ENCODE measurements at regions not wholly inside any gene's neighbourhood (a gene's known extent, or its start where the extent isn't known, plus 50 kb on each side); places are given as distances from the start of the nearest gene placed in this dataset.

DNA sequence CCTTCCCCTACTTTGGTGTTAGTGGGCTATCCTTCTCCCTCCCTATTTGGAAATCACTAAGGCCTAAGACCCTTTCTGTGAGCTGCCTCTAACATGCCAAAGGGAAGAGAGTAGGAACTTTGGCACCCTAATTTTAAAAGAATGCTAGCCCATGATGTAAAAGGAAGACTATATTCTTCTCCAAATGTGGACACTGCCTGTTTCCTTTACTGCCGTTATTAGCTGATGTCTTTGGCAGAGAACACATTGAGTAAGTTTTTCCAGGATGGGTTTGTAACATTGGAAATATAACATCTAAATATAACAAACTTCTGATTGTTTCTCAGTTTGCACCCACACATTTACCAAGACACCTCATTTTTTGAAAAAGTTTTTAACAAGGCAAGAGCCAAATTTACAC lies 56.9 kb upstream of the TNKS2 start:
- H3K4me3 Mint-ChIP-seq = no peak overlapping the region
- DNase-seq (ENCODE audit: low spot score) = no peak
- TF ChIP-seq JUNB (IDR thresholded peaks at IDR 0.05; ENCODE audit: unreplicated experiment) = no peak
- no peak for TF ChIP-seq EZH2phosphoT487 (IDR thresholded peaks at IDR 0.05; ENCODE audit: unreplicated experiment)
- TF ChIP-seq REST (IDR thresholded peaks at IDR 0.05; ENCODE audit: unreplicated experiment) = no peak
- TF ChIP-seq CREB1 (CRISPR knock-in tag; IDR thresholded peaks at IDR 0.05; ENCODE audit: low read depth) = no peak
- TF ChIP-seq ZNF331 (CRISPR knock-in tag; IDR thresholded peaks at IDR 0.05; ENCODE audit: low read depth) = no peak
- no peak for TF ChIP-seq POLR2AphosphoS5 (IDR thresholded peaks at IDR 0.05; ENCODE audit: low read depth)
- TF ChIP-seq, protein P1, sequence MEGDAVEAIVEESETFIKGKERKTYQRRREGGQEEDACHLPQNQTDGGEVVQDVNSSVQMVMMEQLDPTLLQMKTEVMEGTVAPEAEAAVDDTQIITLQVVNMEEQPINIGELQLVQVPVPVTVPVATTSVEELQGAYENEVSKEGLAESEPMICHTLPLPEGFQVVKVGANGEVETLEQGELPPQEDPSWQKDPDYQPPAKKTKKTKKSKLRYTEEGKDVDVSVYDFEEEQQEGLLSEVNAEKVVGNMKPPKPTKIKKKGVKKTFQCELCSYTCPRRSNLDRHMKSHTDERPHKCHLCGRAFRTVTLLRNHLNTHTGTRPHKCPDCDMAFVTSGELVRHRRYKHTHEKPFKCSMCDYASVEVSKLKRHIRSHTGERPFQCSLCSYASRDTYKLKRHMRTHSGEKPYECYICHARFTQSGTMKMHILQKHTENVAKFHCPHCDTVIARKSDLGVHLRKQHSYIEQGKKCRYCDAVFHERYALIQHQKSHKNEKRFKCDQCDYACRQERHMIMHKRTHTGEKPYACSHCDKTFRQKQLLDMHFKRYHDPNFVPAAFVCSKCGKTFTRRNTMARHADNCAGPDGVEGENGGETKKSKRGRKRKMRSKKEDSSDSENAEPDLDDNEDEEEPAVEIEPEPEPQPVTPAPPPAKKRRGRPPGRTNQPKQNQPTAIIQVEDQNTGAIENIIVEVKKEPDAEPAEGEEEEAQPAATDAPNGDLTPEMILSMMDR (conservative IDR thresholded peaks at IDR 0.05; ENCODE audit: low read depth in 2 of 2) = no peak
- TF ChIP-seq, protein P2, sequence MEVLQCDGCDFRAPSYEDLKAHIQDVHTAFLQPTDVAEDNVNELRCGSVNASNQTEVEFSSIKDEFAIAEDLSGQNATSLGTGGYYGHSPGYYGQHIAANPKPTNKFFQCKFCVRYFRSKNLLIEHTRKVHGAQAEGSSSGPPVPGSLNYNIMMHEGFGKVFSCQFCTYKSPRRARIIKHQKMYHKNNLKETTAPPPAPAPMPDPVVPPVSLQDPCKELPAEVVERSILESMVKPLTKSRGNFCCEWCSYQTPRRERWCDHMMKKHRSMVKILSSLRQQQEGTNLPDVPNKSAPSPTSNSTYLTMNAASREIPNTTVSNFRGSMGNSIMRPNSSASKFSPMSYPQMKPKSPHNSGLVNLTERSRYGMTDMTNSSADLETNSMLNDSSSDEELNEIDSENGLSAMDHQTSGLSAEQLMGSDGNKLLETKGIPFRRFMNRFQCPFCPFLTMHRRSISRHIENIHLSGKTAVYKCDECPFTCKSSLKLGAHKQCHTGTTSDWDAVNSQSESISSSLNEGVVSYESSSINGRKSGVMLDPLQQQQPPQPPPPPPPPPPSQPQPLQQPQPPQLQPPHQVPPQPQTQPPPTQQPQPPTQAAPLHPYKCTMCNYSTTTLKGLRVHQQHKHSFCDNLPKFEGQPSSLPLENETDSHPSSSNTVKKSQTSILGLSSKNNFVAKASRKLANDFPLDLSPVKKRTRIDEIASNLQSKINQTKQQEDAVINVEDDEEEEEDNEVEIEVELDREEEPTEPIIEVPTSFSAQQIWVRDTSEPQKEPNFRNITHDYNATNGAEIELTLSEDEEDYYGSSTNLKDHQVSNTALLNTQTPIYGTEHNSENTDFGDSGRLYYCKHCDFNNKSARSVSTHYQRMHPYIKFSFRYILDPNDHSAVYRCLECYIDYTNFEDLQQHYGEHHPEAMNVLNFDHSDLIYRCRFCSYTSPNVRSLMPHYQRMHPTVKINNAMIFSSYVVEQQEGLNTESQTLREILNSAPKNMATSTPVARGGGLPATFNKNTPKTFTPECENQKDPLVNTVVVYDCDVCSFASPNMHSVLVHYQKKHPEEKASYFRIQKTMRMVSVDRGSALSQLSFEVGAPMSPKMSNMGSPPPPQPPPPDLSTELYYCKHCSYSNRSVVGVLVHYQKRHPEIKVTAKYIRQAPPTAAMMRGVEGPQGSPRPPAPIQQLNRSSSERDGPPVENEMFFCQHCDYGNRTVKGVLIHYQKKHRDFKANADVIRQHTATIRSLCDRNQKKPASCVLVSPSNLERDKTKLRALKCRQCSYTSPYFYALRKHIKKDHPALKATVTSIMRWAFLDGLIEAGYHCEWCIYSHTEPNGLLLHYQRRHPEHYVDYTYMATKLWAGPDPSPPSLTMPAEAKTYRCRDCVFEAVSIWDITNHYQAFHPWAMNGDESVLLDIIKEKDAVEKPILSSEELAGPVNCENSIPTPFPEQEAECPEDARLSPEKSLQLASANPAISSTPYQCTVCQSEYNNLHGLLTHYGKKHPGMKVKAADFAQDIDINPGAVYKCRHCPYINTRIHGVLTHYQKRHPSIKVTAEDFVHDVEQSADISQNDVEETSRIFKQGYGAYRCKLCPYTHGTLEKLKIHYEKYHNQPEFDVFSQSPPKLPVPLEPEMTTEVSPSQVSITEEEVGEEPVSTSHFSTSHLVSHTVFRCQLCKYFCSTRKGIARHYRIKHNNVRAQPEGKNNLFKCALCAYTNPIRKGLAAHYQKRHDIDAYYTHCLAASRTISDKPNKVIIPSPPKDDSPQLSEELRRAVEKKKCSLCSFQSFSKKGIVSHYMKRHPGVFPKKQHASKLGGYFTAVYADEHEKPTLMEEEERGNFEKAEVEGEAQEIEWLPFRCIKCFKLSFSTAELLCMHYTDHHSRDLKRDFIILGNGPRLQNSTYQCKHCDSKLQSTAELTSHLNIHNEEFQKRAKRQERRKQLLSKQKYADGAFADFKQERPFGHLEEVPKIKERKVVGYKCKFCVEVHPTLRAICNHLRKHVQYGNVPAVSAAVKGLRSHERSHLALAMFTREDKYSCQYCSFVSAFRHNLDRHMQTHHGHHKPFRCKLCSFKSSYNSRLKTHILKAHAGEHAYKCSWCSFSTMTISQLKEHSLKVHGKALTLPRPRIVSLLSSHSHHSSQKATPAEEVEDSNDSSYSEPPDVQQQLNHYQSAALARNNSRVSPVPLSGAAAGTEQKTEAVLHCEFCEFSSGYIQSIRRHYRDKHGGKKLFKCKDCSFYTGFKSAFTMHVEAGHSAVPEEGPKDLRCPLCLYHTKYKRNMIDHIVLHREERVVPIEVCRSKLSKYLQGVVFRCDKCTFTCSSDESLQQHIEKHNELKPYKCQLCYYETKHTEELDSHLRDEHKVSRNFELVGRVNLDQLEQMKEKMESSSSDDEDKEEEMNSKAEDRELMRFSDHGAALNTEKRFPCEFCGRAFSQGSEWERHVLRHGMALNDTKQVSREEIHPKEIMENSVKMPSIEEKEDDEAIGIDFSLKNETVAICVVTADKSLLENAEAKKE (CRISPR knock-in tag; IDR thresholded peaks at IDR 0.05) = no peak
- TF ChIP-seq ETS1 (IDR thresholded peaks at IDR 0.05) = no peak
- TF ChIP-seq ZNF114 (CRISPR knock-in tag; IDR thresholded peaks at IDR 0.05) = no peak
- no peak for TF ChIP-seq STAT1 (IDR thresholded peaks at IDR 0.05; ENCODE audit: unreplicated experiment)
- TF ChIP-seq EZH2 (IDR thresholded peaks at IDR 0.05; ENCODE audit: low read depth, unreplicated experiment) = no peak

More for the DNA sequence above, 56.9 kb upstream of the TNKS2 start:
- no peak overlapping the region for H3K27ac Mint-ChIP-seq
- no peak overlapping the region for H2AFZ ChIP-seq
- no peaks in the 10 kb centered on the region for H3K9me2 ChIP-seq (ENCODE audit: insufficient read depth)
- no peaks in the 10 kb centered on the region for H3F3A ChIP-seq (replicated peaks; ENCODE audit: low read depth)
- no peaks in the 10 kb centered on the region for H3K79me2 ChIP-seq (replicated peaks; ENCODE audit: insufficient read depth)
- ATAC-seq = no peak
- peaks cover 18% of the 10 kb centered on the region for H3K27me3 ChIP-seq (ENCODE audit: insufficient read depth)
- no peak overlapping the region for H3K4me2 ChIP-seq
- H4K20me1 ChIP-seq (replicated peaks; ENCODE audit: insufficient read depth) = no peaks in the 10 kb centered on the region
- no peak overlapping the region for H3K27ac ChIP-seq (ENCODE audit: low read depth)
- peaks cover 16% of the 10 kb centered on the region; the same call in 1 of the 2 replicates for H3K4me1 ChIP-seq (ENCODE audit: insufficient read depth)
- no peaks in the 10 kb centered on the region for H3K36me3 Mint-ChIP-seq (ENCODE audit: low read depth)
- peaks cover 18% of the 10 kb centered on the region; the same call in 2 of the 3 replicates for H3K4me1 Mint-ChIP-seq
- H3K9me3 Mint-ChIP-seq = no peaks in the 10 kb centered on the region
- H3K36me3 ChIP-seq (ENCODE audit: insufficient read depth) = no peaks in the 10 kb centered on the region
- H3K27me3 Mint-ChIP-seq (ENCODE audit: insufficient read depth, low read depth, poor library complexity) = peaks cover 4% of the 10 kb centered on the region
- no peak overlapping the region for H3K4me3 ChIP-seq

Measured in GM23338 (cell line).